AG09309 (cell line): ENCODE measurements at regions not wholly inside any gene's neighbourhood (a gene's known extent, or its start where the extent isn't known, plus 50 kb on each side); places are given as distances from the start of the nearest gene placed in this dataset.
"Not testable (repeated sequence)": the region's sequence is repeated elsewhere in the genome, so short reads cannot be mapped to it uniquely, and the experiment has no call there.

Experiments
- DNase-seq: peaks from one replicate; pipeline ENCODE4 v3.0.0-alpha.2; 2010; ENCODE audit warnings: low read depth
- H3K4me3 ChIP-seq: 2 replicates; pipeline ENCODE4 v1.5.1; 2011; ENCODE audit warnings: mild to moderate bottlenecking, low read depth, low read length, moderate library complexity; ENCODE audit not compliant: control insufficient read depth
- CTCF ChIP-seq: IDR thresholded peaks from 2 replicates; pipeline ENCODE4 v1.5.1; 2011; ENCODE audit warnings: mild to moderate bottlenecking, low read depth, low read length, inconsistent platforms; ENCODE audit not compliant: insufficient read depth, control insufficient read depth; ENCODE audit errors: missing control alignments

DNA sequence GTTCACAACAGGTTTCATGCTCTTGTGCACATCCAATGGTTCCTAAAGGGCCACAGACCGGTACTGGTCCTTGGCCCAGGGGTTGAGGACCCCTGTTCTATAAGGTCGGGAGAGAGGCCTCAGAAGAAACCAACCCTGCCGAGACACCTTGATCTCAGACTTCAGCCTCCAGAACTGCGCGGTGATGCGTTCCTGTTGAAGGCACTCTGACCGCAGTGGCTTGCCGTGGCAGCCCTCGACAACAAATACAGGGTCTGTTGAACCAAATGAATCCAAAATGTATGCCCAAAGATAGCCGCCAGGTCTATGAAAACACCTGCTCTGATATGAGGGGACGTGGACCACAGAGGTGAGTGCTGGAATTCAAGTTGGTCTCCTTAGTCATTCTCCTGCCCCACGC lies 389.8 kb downstream of the SEC14L1 start:
- no peak for DNase-seq
- no peak overlapping the region for H3K4me3 ChIP-seq
- no peak for TF ChIP-seq CTCF

GRCh38 chr17:77531002-77531401 lies 390.2 kb downstream of the SEC14L1 start:
- TF ChIP-seq CTCF, result no peak
- H3K4me3 ChIP-seq, result no peak overlapping the region
- DNase-seq, result no peak

DNA sequence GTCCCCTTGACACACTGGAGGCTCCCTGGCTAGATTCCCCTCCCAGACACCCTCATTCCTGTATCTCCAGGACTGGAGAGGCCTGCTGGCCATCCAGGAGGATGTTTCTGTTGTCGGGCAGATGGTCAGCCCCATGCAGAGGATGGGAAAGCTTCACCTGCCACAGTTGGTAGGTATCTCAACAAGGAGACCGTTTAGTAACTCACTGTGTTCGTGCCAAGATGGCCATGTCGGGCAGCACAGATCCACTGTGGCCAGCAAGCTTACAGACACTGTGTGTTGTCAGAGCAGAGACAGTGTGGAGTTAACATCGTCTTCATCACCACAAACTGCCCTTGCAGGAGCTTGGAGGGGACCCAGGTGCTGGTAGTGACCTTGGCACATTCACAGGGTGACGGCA lies 390.9 kb downstream of the SEC14L1 start:
- no peak for DNase-seq
- no peak overlapping the region for H3K4me3 ChIP-seq
- no peak for TF ChIP-seq CTCF

GRCh38 chr17:77533697-77534096 lies 392.9 kb downstream of the SEC14L1 start:
- DNase-seq, result not testable (repeated sequence)

GRCh38 chr17:77534137-77534536 lies 393.4 kb downstream of the SEC14L1 start:
- no peak for DNase-seq
- no peak for TF ChIP-seq CTCF
- no peak overlapping the region for H3K4me3 ChIP-seq

More at GRCh38 chr17:77533697-77534096, 392.9 kb downstream of the SEC14L1 start:
- not testable (repeated sequence) for H3K4me3 ChIP-seq

- no peak for TF ChIP-seq CTCF
- no peak overlapping the region for H3K4me3 ChIP-seq
- no peak for DNase-seq
Observed at GRCh38 chr17:77535435-77535834, 394.7 kb downstream of the SEC14L1 start.

GRCh38 chr17:77535892-77536291 lies 395.1 kb downstream of the SEC14L1 start:
- no peak for TF ChIP-seq CTCF
- DNase-seq, result no peak
- H3K4me3 ChIP-seq, result no peak overlapping the region
